ENCODE measurements at regions not wholly inside any gene's neighbourhood (a gene's known extent, or its start where the extent isn't known, plus 50 kb on each side); places are given as distances from the start of the nearest gene placed in this dataset.

- ATAC-seq (no peak), DNase-seq (ENCODE audit: low spot score) (no peak)
- intact Hi-C loops (cut with DNase I), result loop anchor here (10.0 kb wide), 1 partner anchor 1276 kb away; no protein-coding TSS in a partner anchor
These were observed 52.5 kb upstream of the PLEKHG7 start for GRCh38 chr12:92650228-92650822.

GRCh38 chr12:92649511-92650227 lies 53.1 kb upstream of the PLEKHG7 start:
- no peak for DNase-seq (ENCODE audit: low spot score)

GRCh38 chr12:92648242-92649031 lies 54.4 kb upstream of the PLEKHG7 start:
- DNase-seq (ENCODE audit: low spot score) (no peak), ATAC-seq (no peak)
- intact Hi-C loops (cut with DNase I), result no loop called here

More at GRCh38 chr12:92649511-92650227, 53.1 kb upstream of the PLEKHG7 start:
- peak; percentile 92 for ATAC-seq
- intact Hi-C loops (cut with DNase I), result loop anchor here (10.0 kb wide), 1 partner anchor 1275 kb away; no protein-coding TSS in a partner anchor

GRCh38 chr12:92641291-92641690 lies 61.5 kb upstream of the PLEKHG7 start:
- no peak for DNase-seq (ENCODE audit: low spot score)
- no peak for ATAC-seq
- intact Hi-C loops (cut with DNase I), result no loop called here

- intact Hi-C loops (cut with DNase I), result no loop called here
- no peak for DNase-seq (ENCODE audit: low spot score)
- no peak for ATAC-seq
These were observed 62.1 kb upstream of the PLEKHG7 start for GRCh38 chr12:92640691-92641090.

GRCh38 chr12:92639017-92639416 lies 63.8 kb upstream of the PLEKHG7 start:
- ATAC-seq, result no peak
- intact Hi-C loops (cut with DNase I), result no loop called here
- DNase-seq (ENCODE audit: low spot score), result no peak

- ATAC-seq (no peak), DNase-seq (ENCODE audit: low spot score) (no peak)
- intact Hi-C loops (cut with DNase I), result no loop called here
These were observed 68.1 kb upstream of the PLEKHG7 start for GRCh38 chr12:92634730-92635129.

- no peak for DNase-seq (ENCODE audit: low spot score)
- no peak for ATAC-seq
- intact Hi-C loops (cut with DNase I), result no loop called here
These were observed 68.6 kb upstream of the PLEKHG7 start for GRCh38 chr12:92634202-92634601.

- ATAC-seq (no peak), DNase-seq (ENCODE audit: low spot score) (no peak)
- intact Hi-C loops (cut with DNase I), result no loop called here
These were observed 71.8 kb upstream of the PLEKHG7 start for GRCh38 chr12:92630968-92631367.

- DNase-seq (ENCODE audit: low spot score), result no peak
- no peak for ATAC-seq
- intact Hi-C loops (cut with DNase I), result no loop called here
These were observed 73.3 kb upstream of the PLEKHG7 start for GRCh38 chr12:92629349-92630065.

- intact Hi-C loops (cut with DNase I), result no loop called here
- no peak for DNase-seq (ENCODE audit: low spot score)
- ATAC-seq, result no peak
These were observed 74.3 kb upstream of the PLEKHG7 start for GRCh38 chr12:92628476-92628875.

- ATAC-seq (no peak), DNase-seq (ENCODE audit: low spot score) (no peak)
- intact Hi-C loops (cut with DNase I), result no loop called here
These were observed 75.3 kb upstream of the PLEKHG7 start for GRCh38 chr12:92627511-92627910.

- DNase-seq (ENCODE audit: low spot score) (no peak), ATAC-seq (no peak)
- intact Hi-C loops (cut with DNase I), result no loop called here
These were observed 77.0 kb upstream of the PLEKHG7 start for GRCh38 chr12:92625639-92626310.

GRCh38 chr12:92624236-92624635 lies 78.6 kb upstream of the PLEKHG7 start:
- intact Hi-C loops (cut with DNase I), result no loop called here
- DNase-seq (ENCODE audit: low spot score) (no peak), ATAC-seq (no peak)

- no peak for DNase-seq (ENCODE audit: low spot score)
- no peak for ATAC-seq
- intact Hi-C loops (cut with DNase I), result no loop called here
These were observed 79.4 kb upstream of the PLEKHG7 start for GRCh38 chr12:92623386-92623785.

GRCh38 chr12:92621833-92622232 lies 81.0 kb upstream of the PLEKHG7 start:
- DNase-seq (ENCODE audit: low spot score), result no peak
- no peak for ATAC-seq
- intact Hi-C loops (cut with DNase I), result loop anchor here (1.0 kb wide), 1 partner anchor 47 kb away; no protein-coding TSS in a partner anchor

GRCh38 chr12:92621312-92621711 lies 81.5 kb upstream of the PLEKHG7 start:
- ATAC-seq, result no peak
- intact Hi-C loops (cut with DNase I), result loop anchor here (1.0 kb wide), 1 partner anchor 46 kb away; no protein-coding TSS in a partner anchor
- DNase-seq (ENCODE audit: low spot score), result no peak

GRCh38 chr12:92619730-92620684 lies 82.8 kb upstream of the PLEKHG7 start:
- intact Hi-C loops (cut with DNase I), result no loop called here
- ATAC-seq, result no peak
- DNase-seq (ENCODE audit: low spot score), result no peak
